Sigmoid colon (tissue), 3 donors: ENCODE measurements at regions not wholly inside any gene's neighbourhood (a gene's known extent, or its start where the extent isn't known, plus 50 kb on each side); places are given as distances from the start of the nearest gene placed in this dataset.

ENCODE experiments used
- POLR2A ChIP-seq, 2 donors: fragments of 450-650 bp; IDR thresholded peaks; one replicate each; pipeline ENCODE4 v1.6.1; 2016; ENCODE audit warnings: antibody characterized with exemption in 2 of 2, mild to moderate bottlenecking in 2 of 2, moderate library complexity in 2 of 2
- TF ChIP-seq, protein P1 (sequence below), 4 experiments: fragments of 450-650 bp in 3 of 4; fragments of 200-600 bp in 1 of 4; IDR thresholded peaks; one replicate each; pipeline ENCODE4 v1.5.1; 2016 to 2019; ENCODE audit warnings: antibody characterized with exemption in 4 of 4, mild to moderate bottlenecking in 3 of 4, moderate library complexity in 2 of 4

DNA sequence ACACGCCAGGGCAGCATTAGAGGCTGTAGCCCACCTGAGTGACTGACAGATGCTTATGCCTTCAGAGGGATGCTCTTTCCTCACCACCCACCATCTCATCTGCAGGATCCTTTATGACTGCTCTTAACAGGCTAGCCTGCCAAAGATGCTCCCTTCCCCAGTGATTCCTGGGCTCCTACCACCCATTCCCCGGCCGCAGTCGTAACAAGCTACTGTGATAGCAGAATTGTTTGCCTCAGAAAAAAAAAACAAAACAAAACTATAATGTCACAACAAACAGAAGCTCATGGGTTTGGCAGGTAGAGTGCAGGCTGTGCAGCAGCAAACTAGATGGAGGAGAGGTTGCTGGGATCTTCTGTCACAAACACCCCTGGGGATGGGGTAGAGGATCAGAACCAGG is 343.9 kb upstream of the ZMIZ1 start:
- TF ChIP-seq, protein P1, sequence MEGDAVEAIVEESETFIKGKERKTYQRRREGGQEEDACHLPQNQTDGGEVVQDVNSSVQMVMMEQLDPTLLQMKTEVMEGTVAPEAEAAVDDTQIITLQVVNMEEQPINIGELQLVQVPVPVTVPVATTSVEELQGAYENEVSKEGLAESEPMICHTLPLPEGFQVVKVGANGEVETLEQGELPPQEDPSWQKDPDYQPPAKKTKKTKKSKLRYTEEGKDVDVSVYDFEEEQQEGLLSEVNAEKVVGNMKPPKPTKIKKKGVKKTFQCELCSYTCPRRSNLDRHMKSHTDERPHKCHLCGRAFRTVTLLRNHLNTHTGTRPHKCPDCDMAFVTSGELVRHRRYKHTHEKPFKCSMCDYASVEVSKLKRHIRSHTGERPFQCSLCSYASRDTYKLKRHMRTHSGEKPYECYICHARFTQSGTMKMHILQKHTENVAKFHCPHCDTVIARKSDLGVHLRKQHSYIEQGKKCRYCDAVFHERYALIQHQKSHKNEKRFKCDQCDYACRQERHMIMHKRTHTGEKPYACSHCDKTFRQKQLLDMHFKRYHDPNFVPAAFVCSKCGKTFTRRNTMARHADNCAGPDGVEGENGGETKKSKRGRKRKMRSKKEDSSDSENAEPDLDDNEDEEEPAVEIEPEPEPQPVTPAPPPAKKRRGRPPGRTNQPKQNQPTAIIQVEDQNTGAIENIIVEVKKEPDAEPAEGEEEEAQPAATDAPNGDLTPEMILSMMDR (IDR thresholded peaks at IDR 0.05): no peak
- no peak for TF ChIP-seq POLR2A (IDR thresholded peaks at IDR 0.05)
